Ishikawa (cell line): ENCODE measurements at regions not wholly inside any gene's neighbourhood (a gene's known extent, or its start where the extent isn't known, plus 50 kb on each side); places are given as distances from the start of the nearest gene placed in this dataset.

Source experiments
- REST ChIP-seq: IDR thresholded peaks from 2 replicates; pipeline ENCODE4 v1.6.1; 2012; ENCODE audit warnings: low read depth, mild to moderate bottlenecking
- USF1 ChIP-seq: IDR thresholded peaks from 2 replicates; pipeline ENCODE4 v1.6.1; 2012

- no peak for TF ChIP-seq REST
- no peak for TF ChIP-seq USF1
Observed at GRCh38 chr4:24181005-24181404, 291.2 kb upstream of the PPARGC1A start.
